ENCODE measurements at regions not wholly inside any gene's neighbourhood (a gene's known extent, or its start where the extent isn't known, plus 50 kb on each side); places are given as distances from the start of the nearest gene placed in this dataset.

DNA sequence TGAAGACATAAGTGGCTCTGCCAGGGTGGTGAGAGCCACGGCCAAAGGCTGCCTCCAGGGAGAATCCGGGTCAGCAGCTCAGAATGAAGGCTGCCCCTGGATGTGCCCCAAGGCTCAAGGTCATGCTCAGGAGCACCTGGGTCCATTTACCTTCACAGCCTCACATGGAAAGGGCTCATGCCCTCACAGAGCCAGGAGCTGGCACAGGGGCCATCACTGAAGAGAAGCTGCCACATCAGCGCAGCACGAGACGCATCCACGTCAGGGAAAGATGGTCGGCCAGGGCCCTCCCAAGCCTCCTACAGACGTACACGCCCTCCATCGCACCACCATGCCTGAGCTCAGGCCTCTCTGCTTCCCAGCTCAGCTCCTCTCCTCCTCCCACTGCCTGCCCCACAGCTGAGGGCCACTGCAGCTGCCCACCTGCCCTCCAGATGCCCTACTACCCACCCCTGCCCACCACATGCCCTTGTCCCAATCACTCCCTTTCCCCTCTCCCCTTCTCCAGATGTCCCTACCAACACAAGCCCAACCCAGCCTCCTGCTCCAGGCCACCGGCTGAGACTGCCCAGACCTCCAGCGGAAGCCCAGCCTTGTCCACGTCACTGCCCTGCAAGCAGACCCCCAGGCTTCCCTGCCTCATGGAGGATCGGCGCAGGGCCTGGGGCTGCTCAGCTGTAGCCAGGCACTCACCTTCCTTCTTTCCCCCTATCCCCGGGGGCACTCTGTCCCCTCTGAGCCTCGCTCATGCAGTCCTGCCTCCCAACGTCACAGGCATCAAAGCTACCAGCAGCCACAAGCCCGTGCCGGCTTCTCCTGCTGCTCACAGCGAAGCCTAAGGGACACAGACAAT is 144.1 kb downstream of the SHANK2 start:
- POLR2A ChIA-PET: no interaction called here
- TF ChIP-seq, protein P1, sequence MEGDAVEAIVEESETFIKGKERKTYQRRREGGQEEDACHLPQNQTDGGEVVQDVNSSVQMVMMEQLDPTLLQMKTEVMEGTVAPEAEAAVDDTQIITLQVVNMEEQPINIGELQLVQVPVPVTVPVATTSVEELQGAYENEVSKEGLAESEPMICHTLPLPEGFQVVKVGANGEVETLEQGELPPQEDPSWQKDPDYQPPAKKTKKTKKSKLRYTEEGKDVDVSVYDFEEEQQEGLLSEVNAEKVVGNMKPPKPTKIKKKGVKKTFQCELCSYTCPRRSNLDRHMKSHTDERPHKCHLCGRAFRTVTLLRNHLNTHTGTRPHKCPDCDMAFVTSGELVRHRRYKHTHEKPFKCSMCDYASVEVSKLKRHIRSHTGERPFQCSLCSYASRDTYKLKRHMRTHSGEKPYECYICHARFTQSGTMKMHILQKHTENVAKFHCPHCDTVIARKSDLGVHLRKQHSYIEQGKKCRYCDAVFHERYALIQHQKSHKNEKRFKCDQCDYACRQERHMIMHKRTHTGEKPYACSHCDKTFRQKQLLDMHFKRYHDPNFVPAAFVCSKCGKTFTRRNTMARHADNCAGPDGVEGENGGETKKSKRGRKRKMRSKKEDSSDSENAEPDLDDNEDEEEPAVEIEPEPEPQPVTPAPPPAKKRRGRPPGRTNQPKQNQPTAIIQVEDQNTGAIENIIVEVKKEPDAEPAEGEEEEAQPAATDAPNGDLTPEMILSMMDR (IDR thresholded peaks at IDR 0.05; ENCODE audit: control extremely low read depth, extremely low read depth, low read depth, missing control alignments): no peak
- no peak for DNase-seq (ENCODE audit: extremely low spot score)
- CTCF ChIA-PET: no interaction called here

DNA sequence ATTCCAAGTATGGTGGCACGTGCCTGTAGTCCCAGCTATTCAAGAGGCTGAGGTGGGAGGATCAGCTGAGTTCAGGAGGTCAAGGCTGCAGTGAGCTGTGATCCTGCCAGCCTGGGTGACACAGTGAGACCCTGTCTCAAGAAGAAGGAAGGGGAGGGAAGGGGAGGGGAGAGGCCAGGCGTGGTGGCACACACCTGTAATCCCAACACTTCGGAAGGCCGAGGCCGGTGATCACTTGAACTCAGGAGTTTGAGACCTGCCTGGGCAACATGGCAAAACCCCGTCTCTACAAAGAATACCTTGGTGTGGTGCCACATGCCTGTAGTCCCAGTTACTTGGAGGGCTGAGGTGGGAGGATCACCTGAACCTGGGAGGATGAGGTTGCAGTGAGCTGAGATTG is 145.7 kb downstream of the SHANK2 start:
- TF ChIP-seq, protein P1 (IDR thresholded peaks at IDR 0.05; ENCODE audit: control extremely low read depth, extremely low read depth, low read depth, missing control alignments): no peak
- ChIA-PET POLR2A (no interaction called here), CTCF (interaction anchor here (1.4 kb wide), 1 partner anchor 22 kb away, joined by 5 read pairs; no protein-coding TSS in a partner anchor)
- DNase-seq (ENCODE audit: extremely low spot score): no peak

DNA sequence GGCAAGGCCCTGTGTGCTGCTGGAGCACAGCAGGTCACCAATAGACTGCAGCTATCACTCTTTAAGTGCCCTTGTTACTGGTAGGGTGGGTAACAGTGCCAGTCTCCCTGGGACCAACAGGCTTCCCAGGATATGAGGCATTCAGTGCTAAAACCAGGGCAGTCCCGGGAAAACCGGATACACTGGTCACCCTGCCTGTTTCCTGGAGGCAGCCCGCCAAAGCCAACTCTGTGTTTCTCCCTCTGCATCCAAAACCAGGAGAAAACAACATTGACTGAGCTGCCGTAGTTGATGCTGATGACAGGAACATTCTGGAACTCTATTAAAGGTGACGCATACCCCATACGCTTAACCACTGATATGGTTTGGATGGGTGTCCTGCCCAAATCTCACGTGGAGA is 149.1 kb downstream of the SHANK2 start:
- TF ChIP-seq, protein P1 (IDR thresholded peaks at IDR 0.05; ENCODE audit: control extremely low read depth, extremely low read depth, low read depth, missing control alignments): no peak
- no peak for DNase-seq (ENCODE audit: extremely low spot score)
- ChIA-PET POLR2A (no interaction called here), CTCF (no interaction called here)

DNA sequence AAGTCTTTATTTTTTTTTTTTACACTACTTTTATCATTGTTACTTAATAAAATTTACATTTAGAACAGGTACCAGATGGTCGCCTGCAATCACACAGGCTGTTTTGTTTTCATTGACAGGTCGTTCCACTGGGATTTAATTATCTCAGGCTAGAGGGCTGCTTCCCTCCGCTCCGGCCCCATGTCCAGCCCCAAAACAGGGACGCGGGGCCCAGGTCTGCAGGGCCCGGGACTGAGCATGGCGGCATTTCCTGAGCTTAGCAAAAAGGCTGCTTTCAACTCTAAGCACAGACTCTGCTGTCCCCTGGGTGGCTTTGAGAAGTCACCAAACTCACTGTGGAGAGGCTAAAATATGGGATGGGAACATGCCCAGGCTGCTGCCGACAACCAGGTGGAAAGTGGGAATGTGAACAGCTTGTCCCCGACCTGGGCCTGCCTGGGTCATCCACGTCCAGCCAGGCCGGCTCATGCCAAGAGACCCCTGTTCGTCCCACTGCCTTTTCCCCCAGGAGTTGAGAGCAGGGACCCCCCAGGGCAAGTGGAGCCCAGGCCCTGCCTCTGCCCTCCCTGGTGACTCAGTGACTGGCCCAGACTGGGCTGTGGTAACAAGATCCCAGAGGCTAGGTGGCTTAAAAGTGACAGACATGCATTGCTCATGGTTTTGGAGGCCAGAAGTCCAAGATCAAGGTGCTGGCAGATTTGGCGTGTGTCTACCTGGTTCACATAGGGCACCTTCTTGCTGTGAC is 150.0 kb downstream of the SHANK2 start:
- TF ChIP-seq, protein P1 (IDR thresholded peaks at IDR 0.05; ENCODE audit: control extremely low read depth, extremely low read depth, low read depth, missing control alignments): no peak
- no peak for DNase-seq (ENCODE audit: extremely low spot score)
- CTCF ChIA-PET: no interaction called here
- POLR2A ChIA-PET: no interaction called here

DNA sequence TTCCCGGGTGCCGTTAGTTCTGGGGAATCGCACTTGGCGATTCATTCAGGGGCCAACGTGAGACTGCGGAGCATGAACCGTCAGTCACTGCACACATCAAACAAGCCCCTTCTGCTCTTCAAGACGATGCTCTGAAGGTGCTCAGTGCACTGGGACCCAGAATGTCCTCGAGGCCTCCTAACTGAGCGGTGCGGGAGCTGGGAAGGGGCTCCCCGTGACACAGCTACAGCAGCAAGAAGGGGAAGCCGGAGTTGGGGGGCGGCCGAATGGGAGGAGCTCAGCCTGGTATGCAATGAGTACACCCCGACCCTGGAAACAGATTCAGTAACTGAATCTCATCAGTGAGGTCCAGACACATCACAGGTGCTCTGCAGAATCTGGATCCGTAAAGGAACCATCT is 150.8 kb downstream of the SHANK2 start:
- CTCF ChIA-PET: no interaction called here
- POLR2A ChIA-PET: no interaction called here
- TF ChIP-seq, protein P1 (IDR thresholded peaks at IDR 0.05; ENCODE audit: control extremely low read depth, extremely low read depth, low read depth, missing control alignments): no peak
- no peak for DNase-seq (ENCODE audit: extremely low spot score)

DNA sequence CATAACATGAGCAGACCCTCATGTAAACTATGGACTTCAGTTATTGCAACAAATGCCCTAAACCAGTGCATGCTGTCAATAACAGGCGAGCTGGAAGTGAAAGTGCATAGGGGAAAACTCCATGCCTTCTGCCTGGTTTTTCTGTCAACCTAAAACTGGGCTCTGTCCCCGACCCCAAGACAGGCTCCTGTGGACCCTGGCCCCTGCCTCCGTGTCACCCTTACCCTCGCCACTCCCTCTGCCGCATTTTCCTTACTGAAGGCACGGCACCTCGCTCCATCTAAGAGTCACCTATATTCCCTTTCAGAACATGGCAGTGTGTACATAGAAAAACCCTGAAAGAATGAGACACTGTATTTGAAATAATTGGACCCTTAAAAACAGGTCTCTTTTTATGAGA is 151.3 kb downstream of the SHANK2 start:
- TF ChIP-seq, protein P1 (IDR thresholded peaks at IDR 0.05; ENCODE audit: control extremely low read depth, extremely low read depth, low read depth, missing control alignments): no peak
- ChIA-PET POLR2A (no interaction called here), CTCF (no interaction called here)
- no peak for DNase-seq (ENCODE audit: extremely low spot score)

Data from GM10248 (cell line).